ENCODE measurements at regions not wholly inside any gene's neighbourhood (a gene's known extent, or its start where the extent isn't known, plus 50 kb on each side); places are given as distances from the start of the nearest gene placed in this dataset.

DNA sequence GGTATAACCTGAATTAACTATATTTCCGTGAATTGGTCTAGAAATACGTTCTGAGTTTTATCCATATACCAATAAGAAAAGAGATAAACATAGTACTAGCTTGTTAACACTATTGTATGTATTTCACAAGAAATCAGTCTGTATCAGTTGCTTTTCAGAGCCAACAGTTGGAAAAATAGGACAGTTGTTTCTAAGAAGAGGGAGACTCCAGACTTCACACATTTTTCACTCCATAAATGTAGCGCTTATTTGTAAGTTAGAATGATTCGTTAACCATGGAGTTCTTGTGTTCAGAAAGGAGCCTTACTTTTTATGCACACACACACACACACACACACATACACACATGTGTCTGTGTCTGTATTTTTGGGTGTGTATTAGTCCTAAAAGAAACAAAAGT lies 376.7 kb upstream of the SMIM31 start:
- no peak overlapping the region for H3K27ac ChIP-seq
- TF ChIP-seq, protein P1, sequence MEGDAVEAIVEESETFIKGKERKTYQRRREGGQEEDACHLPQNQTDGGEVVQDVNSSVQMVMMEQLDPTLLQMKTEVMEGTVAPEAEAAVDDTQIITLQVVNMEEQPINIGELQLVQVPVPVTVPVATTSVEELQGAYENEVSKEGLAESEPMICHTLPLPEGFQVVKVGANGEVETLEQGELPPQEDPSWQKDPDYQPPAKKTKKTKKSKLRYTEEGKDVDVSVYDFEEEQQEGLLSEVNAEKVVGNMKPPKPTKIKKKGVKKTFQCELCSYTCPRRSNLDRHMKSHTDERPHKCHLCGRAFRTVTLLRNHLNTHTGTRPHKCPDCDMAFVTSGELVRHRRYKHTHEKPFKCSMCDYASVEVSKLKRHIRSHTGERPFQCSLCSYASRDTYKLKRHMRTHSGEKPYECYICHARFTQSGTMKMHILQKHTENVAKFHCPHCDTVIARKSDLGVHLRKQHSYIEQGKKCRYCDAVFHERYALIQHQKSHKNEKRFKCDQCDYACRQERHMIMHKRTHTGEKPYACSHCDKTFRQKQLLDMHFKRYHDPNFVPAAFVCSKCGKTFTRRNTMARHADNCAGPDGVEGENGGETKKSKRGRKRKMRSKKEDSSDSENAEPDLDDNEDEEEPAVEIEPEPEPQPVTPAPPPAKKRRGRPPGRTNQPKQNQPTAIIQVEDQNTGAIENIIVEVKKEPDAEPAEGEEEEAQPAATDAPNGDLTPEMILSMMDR (conservative IDR thresholded peaks at IDR 0.05): no peak

DNA sequence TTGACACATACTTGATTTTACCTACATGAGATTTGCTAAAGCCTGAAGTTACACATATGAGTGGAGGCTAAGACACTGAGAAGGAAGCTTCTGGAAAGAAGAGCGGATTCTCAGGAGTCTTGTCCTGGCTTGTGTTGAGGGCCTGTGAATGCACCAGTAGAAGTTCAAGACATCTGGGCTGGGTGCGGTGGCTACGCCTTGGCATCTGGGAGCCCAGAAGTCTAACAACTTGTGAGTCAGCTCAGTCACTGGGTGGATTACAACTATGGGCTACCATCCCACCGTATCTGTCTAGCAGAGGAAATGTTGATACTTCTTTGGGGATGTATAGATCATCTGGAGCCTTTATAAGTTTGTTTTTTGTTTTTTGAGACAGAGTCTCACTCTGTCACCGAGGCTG lies 375.6 kb upstream of the SMIM31 start:
- H3K27ac ChIP-seq: no peak overlapping the region
- TF ChIP-seq, protein P1 (conservative IDR thresholded peaks at IDR 0.05): no peak

DNA sequence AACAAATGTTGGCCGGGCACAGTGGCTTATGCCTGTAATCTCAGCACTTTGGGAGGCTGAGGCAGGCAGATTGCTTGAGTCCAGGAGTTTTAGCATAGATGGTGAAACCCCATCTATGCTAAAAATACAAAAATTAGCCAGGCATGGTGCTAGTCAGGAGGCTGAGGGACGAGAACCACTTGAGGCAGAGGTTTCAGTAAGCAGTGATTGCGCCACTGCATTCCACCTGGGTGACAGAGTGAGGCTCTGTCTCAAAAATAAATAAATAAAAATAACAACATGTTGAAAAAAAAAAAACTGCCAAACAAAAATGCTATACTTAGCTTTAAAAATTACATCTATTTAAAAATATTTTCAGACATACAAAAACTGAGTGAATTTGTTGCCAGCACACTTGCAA lies 374.2 kb upstream of the SMIM31 start:
- TF ChIP-seq, protein P1 (conservative IDR thresholded peaks at IDR 0.05): no peak
- H3K27ac ChIP-seq: no peak overlapping the region

DNA sequence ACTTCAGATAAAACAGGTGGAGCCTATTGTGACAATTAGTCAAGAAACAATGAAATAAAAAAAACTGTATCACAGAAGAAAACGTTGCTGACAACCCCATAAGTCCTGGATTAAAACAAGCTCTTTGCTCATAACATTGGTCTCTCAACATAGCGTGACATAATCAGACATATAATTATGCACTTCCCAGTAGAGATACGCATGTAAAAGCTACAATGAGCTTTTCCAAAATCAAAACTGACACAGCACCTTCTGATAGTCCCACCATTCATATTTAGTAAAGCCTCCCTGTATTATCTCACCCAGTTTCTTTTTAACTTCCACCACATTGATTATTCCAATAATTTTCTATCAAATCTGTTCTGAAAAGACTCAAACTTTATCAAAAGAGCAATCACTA lies 372.1 kb upstream of the SMIM31 start:
- TF ChIP-seq, protein P1 (conservative IDR thresholded peaks at IDR 0.05): no peak
- no peak overlapping the region for H3K27ac ChIP-seq

DNA sequence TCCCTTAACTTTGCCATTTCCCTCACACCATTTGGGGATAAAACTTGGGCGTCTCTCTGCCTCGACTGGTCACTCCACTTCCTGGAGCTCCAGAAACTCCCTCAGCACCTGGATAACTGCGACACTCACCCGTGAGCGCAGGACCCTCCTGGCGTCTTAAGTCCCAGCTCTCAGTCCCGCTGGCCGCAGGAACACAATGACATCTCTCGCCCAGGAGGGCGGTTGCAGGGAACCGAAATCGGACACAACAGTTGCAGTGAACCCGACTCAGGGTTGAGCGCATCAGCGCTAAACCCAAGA lies 370.9 kb upstream of the SMIM31 start:
- no peak overlapping the region for H3K27ac ChIP-seq
- TF ChIP-seq, protein P1 (conservative IDR thresholded peaks at IDR 0.05): no peak

DNA sequence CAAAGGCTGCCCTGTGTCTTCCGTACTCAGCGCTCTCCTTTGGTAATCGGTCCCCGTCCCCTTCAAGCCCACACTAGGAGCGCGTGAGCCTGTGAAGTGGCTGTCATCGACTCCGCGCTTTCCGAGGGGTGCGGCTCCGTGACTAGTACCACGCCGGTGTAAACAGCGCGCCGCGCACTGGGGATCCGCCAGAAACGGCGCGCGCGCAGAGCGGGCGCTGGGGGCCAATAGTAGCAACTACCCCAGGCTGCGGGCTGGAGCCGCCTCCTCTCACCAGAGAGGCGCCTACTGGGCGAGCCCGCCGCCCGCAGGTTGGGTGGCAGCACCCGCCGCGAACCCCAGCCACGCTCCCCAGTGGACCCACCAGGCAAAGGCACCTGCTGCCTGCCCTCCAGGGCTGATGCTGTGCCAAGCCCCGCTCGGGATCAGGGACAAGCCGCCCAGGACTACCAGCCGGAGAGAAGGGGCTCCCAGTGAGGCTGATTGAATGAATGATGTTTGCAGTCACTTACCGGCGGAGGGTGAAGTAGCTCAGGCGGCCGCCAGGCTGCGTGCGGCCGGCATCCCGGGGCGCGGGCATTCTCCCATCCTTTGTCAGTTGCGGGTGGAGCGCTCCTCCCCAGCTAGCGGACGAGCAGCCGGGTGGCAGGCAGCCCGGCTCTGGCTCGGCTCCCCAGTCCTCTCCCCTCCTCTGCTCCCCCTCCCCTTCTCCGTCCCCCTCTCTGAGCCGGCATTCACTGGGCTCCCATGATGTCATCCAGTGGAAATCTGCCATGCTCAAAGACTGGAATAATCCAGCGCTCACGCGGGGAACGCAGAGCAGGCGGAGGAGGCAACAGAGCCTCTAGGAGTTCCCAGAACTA lies 370.3 kb upstream of the SMIM31 start:
- TF ChIP-seq, protein P1 (conservative IDR thresholded peaks at IDR 0.05): no peak
- no peak overlapping the region for H3K27ac ChIP-seq

DNA sequence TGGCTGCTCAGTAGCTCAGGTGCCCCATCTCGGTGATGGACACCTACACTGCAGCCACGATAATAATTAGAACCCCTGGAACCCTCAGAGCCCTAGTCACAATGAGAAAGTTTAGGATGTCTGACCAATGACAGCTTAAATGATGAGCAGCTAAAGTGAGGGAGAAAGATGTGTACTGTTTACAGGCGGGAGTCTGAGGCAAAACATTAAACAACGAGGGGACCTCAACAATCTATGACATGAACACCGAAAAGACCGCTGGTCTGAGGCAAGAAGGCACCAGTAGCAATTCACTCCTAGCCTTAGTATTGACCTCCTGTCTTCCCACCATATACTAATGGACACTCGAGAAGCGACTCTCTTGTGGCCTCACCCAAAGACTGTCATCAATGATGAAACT lies 369.5 kb upstream of the SMIM31 start:
- no peak overlapping the region for H3K27ac ChIP-seq

More for the DNA sequence above, 369.5 kb upstream of the SMIM31 start:
- TF ChIP-seq, protein P1 (conservative IDR thresholded peaks at IDR 0.05): no peak

Measured in VCaP (cell line).